Activated naive CD8-positive, alpha-beta T cell (primary cell): ENCODE measurements at regions not wholly inside any gene's neighbourhood (a gene's known extent, or its start where the extent isn't known, plus 50 kb on each side); places are given as distances from the start of the nearest gene placed in this dataset.
"Not testable (repeated sequence)": the region's sequence is repeated elsewhere in the genome, so short reads cannot be mapped to it uniquely, and the experiment has no call there.

ENCODE experiments used
- H3K27ac Mint-ChIP-seq: one replicate; pipeline ENCODE4 v1.8.0; 2021; ENCODE audit warnings: mixed read lengths
- H3K27me3 Mint-ChIP-seq: one replicate; pipeline ENCODE4 v1.8.0; 2021; ENCODE audit warnings: mixed read lengths
- H3K36me3 Mint-ChIP-seq: one replicate; pipeline ENCODE4 v1.8.0; 2021; ENCODE audit warnings: mixed read lengths
- H3K4me1 Mint-ChIP-seq: one replicate; pipeline ENCODE4 v1.8.0; 2021; ENCODE audit warnings: low read depth, mixed read lengths
- H3K4me3 Mint-ChIP-seq: one replicate; pipeline ENCODE4 v1.8.0; 2021; ENCODE audit warnings: mild to moderate bottlenecking, mixed read lengths
- H3K9me3 Mint-ChIP-seq: one replicate; pipeline ENCODE4 v1.8.0; 2021; ENCODE audit warnings: low read depth, mixed read lengths

DNA sequence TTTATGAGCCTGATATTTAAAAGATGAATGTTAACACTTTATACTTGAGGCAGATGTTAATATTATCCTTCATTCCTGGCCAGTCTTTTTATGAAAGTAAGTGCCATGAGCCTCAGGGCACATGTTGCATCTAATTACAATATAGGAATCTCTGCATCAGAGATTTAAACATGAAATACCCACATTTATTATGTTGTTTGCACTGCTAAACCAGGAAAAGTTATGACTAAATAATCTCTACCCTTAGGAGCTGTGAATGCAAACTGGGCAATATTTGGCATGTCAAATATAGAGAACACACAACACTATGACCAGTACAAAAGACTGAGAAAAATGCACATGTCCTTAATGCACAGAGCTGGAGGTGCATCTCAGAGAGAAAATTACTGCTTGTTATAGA is 526.1 kb upstream of the GRAMD2B start:
- Mint-ChIP-seq H3K9me3 (peaks cover 13% of the 10 kb centered on the region), H3K36me3 (no peaks in the 10 kb centered on the region)

DNA sequence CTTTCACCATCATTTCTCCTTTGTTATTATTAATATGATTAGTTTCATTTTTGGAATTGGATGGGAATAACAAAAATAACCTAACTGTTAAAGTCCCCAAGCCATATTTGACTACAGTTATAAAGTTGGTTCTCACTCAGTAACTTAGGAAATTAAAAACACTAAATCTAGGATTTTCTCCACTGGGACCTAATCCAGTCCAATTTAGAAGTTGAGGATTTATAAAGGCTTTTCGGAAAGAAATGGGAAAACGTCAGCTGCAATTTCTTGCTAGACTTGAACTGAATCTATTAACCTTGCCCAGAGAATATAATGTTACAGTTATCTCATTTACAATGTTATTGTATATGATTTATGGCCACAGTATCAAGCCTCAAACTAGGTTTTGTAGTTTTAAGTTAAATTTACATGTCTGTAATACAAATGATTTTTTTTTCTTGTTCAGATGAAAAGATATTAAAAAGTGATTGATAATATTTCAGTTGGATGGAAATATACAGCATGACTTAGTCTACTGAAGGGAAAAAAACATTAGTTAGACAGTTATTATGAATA is 524.3 kb upstream of the GRAMD2B start:
- H3K36me3 Mint-ChIP-seq = no peaks in the 10 kb centered on the region
- H3K27me3 Mint-ChIP-seq = no peaks in the 10 kb centered on the region
- H3K4me3 Mint-ChIP-seq = no peak overlapping the region
- peaks cover 9% of the 10 kb centered on the region for H3K9me3 Mint-ChIP-seq
- H3K27ac Mint-ChIP-seq = no peak overlapping the region
- H3K4me1 Mint-ChIP-seq = no peaks in the 10 kb centered on the region

More for the DNA sequence above, 526.1 kb upstream of the GRAMD2B start:
- no peaks in the 10 kb centered on the region for H3K4me1 Mint-ChIP-seq
- H3K4me3 Mint-ChIP-seq = no peak overlapping the region
- no peaks in the 10 kb centered on the region for H3K27me3 Mint-ChIP-seq
- no peak overlapping the region for H3K27ac Mint-ChIP-seq

DNA sequence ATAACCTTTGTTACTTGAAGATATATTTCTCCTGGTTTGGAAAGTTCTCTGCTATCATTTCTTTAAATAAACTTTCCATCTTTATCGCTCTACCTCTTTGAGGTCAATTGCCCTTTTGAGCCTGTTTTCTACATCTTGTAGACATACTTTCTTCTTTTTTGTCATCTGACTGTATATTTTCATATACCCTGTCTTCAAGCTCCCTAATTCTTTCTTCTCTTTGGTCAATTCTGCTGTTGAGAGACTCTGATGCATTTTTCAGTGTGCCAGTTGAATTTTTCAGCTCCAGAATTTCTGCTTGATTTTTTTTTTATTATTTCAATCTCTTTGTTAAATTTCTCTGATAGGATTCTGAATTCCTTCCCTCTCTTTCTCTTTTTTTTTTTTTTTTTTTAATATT is 511.2 kb upstream of the GRAMD2B start:
- Mint-ChIP-seq H3K27ac (no peak overlapping the region), H3K4me3 (no peak overlapping the region), H3K36me3 (no peaks in the 10 kb centered on the region), H3K27me3 (no peaks in the 10 kb centered on the region), H3K9me3 (peaks cover 29% of the 10 kb centered on the region), H3K4me1 (no peaks in the 10 kb centered on the region)

DNA sequence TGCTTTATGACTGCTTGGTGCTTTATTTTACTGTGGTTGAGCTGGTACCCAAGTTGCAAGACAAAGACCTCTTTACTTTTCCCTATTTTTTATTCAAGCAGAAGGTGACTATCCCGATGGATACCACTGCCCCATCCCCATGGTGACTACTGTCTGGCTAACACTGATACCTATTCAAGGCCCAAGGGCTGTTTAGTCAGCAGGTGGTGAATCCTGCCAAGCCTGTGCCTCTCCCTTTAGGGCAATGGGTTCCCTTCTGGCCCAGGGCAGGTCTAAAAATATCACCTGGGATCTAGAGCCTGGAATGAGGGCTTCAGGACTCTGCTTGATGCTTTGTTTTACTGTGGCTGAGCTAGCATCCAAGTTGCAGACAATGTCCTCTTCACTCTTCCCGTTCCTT is 510.0 kb upstream of the GRAMD2B start:
- Mint-ChIP-seq H3K27me3 (no peaks in the 10 kb centered on the region), H3K9me3 (peaks cover 24% of the 10 kb centered on the region), H3K4me1 (no peaks in the 10 kb centered on the region), H3K36me3 (no peaks in the 10 kb centered on the region), H3K4me3 (no peak overlapping the region), H3K27ac (no peak overlapping the region)

DNA sequence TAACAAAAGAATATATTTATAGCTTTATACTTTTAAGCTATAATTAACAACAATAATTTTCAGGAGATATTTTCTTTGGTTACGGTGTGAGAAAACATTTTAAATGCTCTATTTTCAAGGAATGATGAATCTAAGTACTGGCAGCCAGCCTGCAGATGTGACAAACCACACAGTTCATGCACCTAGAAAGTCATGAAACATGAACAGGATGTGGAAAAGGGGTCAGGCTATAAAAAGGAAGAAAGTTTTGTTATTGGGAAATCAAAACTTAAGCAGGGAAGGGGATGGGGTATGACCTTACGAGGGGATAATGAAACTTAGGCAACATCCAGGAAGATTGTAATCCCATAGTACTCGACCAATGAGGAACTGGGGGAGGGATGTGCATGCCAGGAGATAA is 508.7 kb upstream of the GRAMD2B start:
- Mint-ChIP-seq H3K36me3 (no peaks in the 10 kb centered on the region), H3K4me1 (no peaks in the 10 kb centered on the region), H3K4me3 (no peak overlapping the region), H3K9me3 (peaks cover 21% of the 10 kb centered on the region), H3K27ac (no peak overlapping the region), H3K27me3 (no peaks in the 10 kb centered on the region)

DNA sequence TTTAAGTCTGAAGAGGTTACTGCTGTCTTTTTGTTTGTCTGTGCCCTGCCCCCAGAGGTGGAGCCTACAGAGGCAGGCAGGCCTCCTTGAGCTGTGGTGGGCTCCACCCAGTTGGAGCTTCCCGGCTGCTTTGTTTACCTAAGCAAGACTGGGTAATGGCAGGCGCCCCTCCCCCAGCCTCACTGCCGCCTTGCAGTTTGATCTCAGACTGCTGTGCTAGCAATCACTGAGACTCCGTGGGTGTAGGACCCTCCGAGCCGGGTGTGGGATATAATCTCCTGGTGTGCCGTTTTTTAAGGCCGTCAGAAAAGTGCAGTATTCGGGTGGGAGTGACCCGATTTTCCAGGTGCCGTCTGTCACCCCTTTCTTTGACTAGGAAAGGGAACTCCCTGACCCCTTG is 499.3 kb upstream of the GRAMD2B start:
- not testable (repeated sequence) for H3K27me3 Mint-ChIP-seq, H3K9me3 Mint-ChIP-seq, H3K4me1 Mint-ChIP-seq, H3K4me3 Mint-ChIP-seq, H3K27ac Mint-ChIP-seq, H3K36me3 Mint-ChIP-seq

DNA sequence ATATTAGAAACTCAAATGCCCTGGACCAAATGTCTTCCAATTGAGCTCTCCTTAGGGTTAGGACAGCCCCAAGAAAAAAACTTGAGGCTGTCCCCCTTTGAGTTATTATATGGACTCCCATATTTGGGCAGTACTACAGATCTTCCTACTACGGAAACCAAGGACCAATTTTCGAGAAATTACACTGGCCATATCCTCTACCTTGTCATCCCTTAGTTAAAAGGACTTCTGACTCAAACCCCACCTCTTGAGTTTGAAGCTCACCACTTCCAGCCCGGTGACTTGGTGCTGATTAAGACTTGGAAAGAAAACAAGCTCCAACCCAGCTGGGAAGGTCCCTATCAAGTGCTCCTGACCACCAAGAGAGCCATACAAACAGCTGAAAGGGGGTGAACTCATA is 497.0 kb upstream of the GRAMD2B start:
- peaks cover 7% of the 10 kb centered on the region for H3K9me3 Mint-ChIP-seq
- H3K4me3 Mint-ChIP-seq = no peak overlapping the region
- no peaks in the 10 kb centered on the region for H3K27me3 Mint-ChIP-seq
- H3K36me3 Mint-ChIP-seq = no peaks in the 10 kb centered on the region
- H3K27ac Mint-ChIP-seq = no peak overlapping the region
- H3K4me1 Mint-ChIP-seq = no peaks in the 10 kb centered on the region

DNA sequence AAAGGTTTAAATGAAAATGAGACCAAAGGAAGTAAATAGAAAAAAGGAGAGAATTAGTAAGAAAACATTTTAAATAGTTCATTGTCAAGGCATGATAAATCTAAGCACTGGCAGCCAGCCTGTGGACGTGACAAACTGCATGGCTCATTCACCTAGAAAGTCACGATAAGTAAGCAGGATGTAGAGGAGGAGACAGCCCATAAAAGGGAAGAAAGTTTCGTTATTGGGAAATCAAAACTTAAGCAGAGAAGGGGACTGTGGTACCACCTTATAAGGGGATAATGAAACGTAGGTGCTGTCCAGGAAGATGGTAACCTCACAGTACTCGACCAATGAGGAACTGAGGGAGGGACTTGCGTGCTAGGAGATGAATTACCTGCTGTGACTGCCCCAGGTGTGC is 494.5 kb upstream of the GRAMD2B start:
- Mint-ChIP-seq H3K27me3 (no peaks in the 10 kb centered on the region), H3K4me3 (no peak overlapping the region), H3K4me1 (no peaks in the 10 kb centered on the region), H3K27ac (no peak overlapping the region), H3K9me3 (peaks cover 5% of the 10 kb centered on the region), H3K36me3 (no peaks in the 10 kb centered on the region)

DNA sequence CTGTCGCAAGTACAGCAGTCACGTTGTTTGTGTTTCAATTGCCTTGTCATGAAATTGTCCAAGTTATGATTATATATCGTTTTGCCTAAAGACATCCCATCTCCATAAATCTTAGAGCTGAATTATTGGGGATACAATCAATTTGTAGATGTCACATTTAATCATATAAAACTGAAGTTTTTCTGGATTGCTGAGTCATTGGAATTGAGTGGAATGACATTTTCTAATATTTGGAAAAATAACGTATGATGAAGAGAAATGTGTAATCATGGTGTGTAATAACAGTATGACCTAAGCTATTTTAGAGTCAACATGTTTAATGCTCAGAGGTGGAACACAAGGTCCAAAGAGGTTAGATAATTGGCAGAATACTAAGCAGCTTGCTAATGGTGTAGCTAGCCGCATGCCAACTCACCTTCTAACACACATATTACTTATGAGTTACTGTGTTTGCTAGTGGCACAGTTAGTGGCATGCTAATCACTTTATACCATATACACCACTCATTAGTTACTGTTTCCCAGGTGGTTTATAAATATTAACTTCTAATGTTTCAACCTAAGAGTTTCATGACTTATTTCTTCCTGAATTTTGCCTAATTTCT is 473.1 kb upstream of the GRAMD2B start:
- Mint-ChIP-seq H3K4me1 (no peaks in the 10 kb centered on the region), H3K27ac (no peak overlapping the region), H3K9me3 (peaks cover 18% of the 10 kb centered on the region), H3K36me3 (no peaks in the 10 kb centered on the region), H3K27me3 (no peaks in the 10 kb centered on the region), H3K4me3 (no peak overlapping the region)

DNA sequence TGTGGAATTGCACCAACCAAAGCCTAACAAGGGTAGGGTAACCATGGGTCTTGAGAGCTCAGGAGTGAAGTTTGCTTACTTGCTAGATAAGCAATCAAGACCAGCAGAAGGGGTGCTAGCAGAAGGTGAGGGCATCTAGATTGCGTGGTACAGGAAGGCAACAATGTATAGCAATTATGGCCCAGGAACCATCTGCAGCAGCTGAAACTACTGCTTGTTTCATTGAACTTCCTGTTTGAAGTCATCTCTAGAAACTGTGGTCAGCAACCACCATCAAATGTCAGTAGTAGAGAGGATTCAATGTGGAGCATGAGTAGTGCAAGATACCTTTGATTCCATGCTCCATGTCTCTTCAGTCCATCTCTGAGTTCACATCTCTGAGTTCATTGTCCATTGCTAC is 462.1 kb upstream of the GRAMD2B start:
- no peaks in the 10 kb centered on the region for H3K4me1 Mint-ChIP-seq
- no peaks in the 10 kb centered on the region for H3K36me3 Mint-ChIP-seq
- H3K27me3 Mint-ChIP-seq = no peaks in the 10 kb centered on the region
- H3K27ac Mint-ChIP-seq = no peak overlapping the region
- H3K9me3 Mint-ChIP-seq = peaks cover 4% of the 10 kb centered on the region
- no peak overlapping the region for H3K4me3 Mint-ChIP-seq

DNA sequence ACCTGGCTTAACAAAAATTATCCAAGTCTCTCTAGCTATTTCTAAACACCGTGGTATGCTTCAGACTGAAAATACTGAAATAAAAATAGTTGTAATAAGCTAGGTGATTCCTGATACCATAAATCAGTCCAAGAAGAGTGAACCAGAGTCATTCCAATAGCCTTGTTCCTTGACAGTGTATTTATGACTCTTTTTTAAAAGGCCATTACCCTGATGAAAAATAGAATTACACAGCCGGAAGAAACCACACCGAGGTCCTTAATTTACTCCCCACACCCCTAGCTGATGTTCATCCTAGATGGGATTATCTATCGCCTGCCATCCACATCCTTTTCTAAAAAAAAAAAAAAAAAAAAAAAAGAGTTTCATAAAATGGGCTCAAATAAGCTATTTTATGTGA is 457.6 kb upstream of the GRAMD2B start:
- Mint-ChIP-seq H3K36me3 (no peaks in the 10 kb centered on the region), H3K9me3 (peaks cover 3% of the 10 kb centered on the region), H3K27ac (no peak overlapping the region), H3K27me3 (no peaks in the 10 kb centered on the region), H3K4me1 (no peaks in the 10 kb centered on the region), H3K4me3 (no peak overlapping the region)

DNA sequence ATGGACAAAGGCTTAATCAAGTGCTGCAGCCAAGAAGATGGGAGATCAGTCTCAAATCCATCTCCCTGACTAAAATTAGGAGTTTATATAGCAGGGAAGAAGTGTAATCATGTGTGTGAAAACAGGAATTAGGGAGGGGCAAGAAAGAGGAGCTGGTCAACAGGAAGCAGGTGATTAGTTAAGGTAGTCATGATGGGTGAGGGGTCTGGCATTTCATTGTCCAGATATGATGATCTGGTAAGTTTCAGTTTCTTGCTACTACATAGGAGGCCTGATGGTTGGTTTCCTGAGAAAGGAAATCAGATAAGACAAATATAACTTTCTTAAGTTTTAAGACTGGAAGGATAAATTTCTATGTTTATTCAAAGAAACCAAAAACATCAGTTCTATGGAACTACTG is 455.6 kb upstream of the GRAMD2B start:
- H3K4me3 Mint-ChIP-seq = no peak overlapping the region
- no peaks in the 10 kb centered on the region for H3K27me3 Mint-ChIP-seq
- H3K9me3 Mint-ChIP-seq = peaks cover 3% of the 10 kb centered on the region
- no peaks in the 10 kb centered on the region for H3K4me1 Mint-ChIP-seq
- no peak overlapping the region for H3K27ac Mint-ChIP-seq
- no peaks in the 10 kb centered on the region for H3K36me3 Mint-ChIP-seq

DNA sequence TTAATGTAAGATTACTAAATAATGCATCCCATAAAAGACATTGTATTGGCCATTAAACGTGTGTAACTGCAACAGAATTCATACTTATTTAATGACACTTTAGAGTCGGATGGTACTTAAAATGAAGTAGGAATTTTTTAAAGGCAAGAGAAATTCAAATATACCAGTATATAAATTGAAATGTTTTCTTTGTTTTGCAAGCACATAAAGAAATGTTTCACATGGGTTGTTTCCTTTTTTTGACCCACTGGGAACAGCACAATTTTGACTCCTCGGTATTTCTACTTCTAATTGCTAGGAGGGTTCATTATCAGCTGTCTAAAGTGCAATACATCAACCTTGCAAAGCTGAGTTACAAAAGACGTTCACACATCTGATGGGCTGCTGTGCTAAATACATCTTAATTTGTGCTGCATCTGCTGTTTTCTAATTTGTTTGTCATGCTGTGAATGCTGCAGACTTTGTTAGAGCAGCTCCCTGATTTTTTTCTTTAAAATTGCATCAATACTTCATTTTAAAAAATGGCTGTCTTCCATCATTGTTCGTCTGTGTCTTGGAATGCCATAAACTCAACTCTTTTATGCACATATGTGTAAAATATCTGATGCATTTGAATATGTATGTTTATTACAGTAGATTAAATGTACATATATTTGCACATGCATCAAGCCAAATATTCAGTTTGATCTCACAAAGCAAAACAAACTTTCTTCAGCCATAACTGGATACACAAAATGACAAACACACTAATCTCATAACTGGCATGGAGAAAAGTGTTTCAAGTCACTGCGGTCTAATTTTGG is 454.0 kb upstream of the GRAMD2B start:
- no peak overlapping the region for H3K27ac Mint-ChIP-seq
- H3K36me3 Mint-ChIP-seq = no peaks in the 10 kb centered on the region
- no peak overlapping the region for H3K4me3 Mint-ChIP-seq
- H3K4me1 Mint-ChIP-seq = no peaks in the 10 kb centered on the region
- no peaks in the 10 kb centered on the region for H3K27me3 Mint-ChIP-seq
- peaks cover 3% of the 10 kb centered on the region for H3K9me3 Mint-ChIP-seq

DNA sequence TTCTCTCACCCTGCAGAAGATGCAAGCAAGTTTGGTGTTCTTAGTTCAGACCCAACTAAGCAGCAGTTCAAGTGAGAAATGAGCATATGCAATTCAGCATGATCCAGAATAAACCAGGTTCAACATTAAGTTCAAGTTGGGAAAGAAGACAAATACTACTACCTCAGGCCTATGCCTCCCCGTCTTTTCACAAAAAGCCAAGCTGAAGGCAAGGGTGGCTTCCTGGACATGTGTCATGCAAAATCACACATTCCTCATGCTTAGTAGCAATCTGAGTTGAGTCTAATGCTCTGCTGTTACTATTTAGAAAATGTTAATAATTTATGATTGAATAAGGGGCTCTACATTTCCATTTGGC is 453.4 kb upstream of the GRAMD2B start:
- Mint-ChIP-seq H3K27ac (no peak overlapping the region), H3K9me3 (peaks cover 3% of the 10 kb centered on the region), H3K27me3 (no peaks in the 10 kb centered on the region), H3K4me3 (no peak overlapping the region), H3K36me3 (no peaks in the 10 kb centered on the region), H3K4me1 (no peaks in the 10 kb centered on the region)

DNA sequence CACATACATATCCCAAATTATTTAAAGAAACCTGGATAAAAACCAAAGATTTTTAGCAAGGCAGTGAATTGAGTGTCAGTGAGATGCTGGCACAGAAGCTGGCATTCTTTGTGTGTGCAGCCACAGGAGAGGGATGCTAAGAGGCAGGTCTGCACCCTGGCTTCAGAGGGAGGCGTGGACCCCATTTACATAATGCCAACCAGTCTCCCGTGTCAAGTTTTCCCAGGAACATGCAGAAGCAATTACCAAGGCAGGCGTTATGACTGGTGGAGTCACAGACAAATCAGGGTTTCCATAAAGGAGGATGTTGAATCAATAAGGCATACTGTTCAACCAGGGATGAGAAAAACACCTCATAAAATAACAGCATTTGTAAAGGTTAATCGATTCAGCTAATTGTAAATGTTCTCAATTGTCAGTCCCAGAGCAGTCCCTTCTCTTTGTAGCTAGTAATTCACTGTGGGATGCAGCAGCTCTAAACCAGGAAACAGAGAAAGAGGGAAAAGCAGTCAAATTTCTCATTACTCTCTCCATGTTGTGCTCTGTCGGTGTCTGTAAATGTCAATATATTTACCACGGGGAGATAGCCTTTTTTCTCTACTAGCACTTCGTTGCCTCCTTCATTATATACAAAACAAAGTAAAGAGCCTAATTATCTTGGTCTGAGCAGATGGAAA is 452.4 kb upstream of the GRAMD2B start:
- Mint-ChIP-seq H3K9me3 (peaks cover 3% of the 10 kb centered on the region), H3K36me3 (no peaks in the 10 kb centered on the region), H3K4me3 (no peak overlapping the region), H3K27ac (no peak overlapping the region), H3K27me3 (no peaks in the 10 kb centered on the region), H3K4me1 (no peaks in the 10 kb centered on the region)
